Endothelial cell of umbilical vein (primary cell): ENCODE measurements at regions not wholly inside any gene's neighbourhood (a gene's known extent, or its start where the extent isn't known, plus 50 kb on each side); places are given as distances from the start of the nearest gene placed in this dataset.

Experiments used
- BruUV-seq: library from RNA; stranded (reverse); fragments of 400-500 nt; replicated peaks from 2 replicates; lab custom pipeline; 2021; lab: Mats Ljungman, UMichigan
- CTCF ChIA-PET: fragments of 300-600, 350-600 bp; sonication (Branson Sonifier 250); formaldehyde crosslinking; loops from one replicate; lab custom pipeline; 2021; ENCODE audit warnings: antibody characterized with exemption, inconsistent platforms; lab: Charles Lee
- POLR2A ChIA-PET: fragments of 300-600, 350-600 bp; sonication (Branson Sonifier 250); formaldehyde crosslinking; loops from one replicate; lab custom pipeline; 2021; ENCODE audit warnings: antibody characterized with exemption, inconsistent platforms; lab: Charles Lee
- DNase-seq: peaks from one replicate; pipeline ENCODE4 v3.0.0-alpha.2; 2011; ENCODE audit warnings: low read depth, low spot score
- FAIRE-seq: peaks from 2 replicates; lab custom pipeline; 2011; peaks lifted over from hg19 to GRCh38; lab: Jason Lieb, UNC
- H2AFZ ChIP-seq: 2 replicates; pipeline ENCODE4 v1.6.0; 2012; ENCODE audit warnings: low read depth, low read length, control low read depth, inconsistent platforms
- H3K27ac ChIP-seq: 2 replicates; pipeline ENCODE4 v1.5.1; 2011; ENCODE audit warnings: low read depth, mild to moderate bottlenecking, control low read depth, low read length, moderate library complexity; ENCODE audit not compliant: insufficient read depth
- H3K27me3 ChIP-seq, 2 experiments: 2 replicates each; pipeline versions ENCODE4 v1.6.0 to v1.6.1; 2011; ENCODE audit warnings: low read length in 2 of 2, mixed read lengths in 1 of 2; ENCODE audit not compliant: control insufficient read depth in 2 of 2, insufficient read depth in 2 of 2
- H3K36me3 ChIP-seq, 2 experiments: 2 replicates in 1 of 2; 3 replicates in 1 of 2; pipeline ENCODE4 v1.5.1; 2011; ENCODE audit warnings: low read length in 2 of 2, mild to moderate bottlenecking in 1 of 2, moderate library complexity in 1 of 2; ENCODE audit not compliant: control insufficient read depth in 2 of 2, insufficient read depth in 2 of 2; ENCODE audit errors: extremely low read depth in 1 of 2
- H3K4me1 ChIP-seq: 3 replicates; pipeline ENCODE4 v1.5.1; 2011; ENCODE audit warnings: mild to moderate bottlenecking, low read length; ENCODE audit not compliant: control insufficient read depth, insufficient read depth; ENCODE audit errors: extremely low read depth
- H3K4me2 ChIP-seq: 2 replicates; pipeline ENCODE4 v1.6.1; 2011; ENCODE audit warnings: low read length, control low read depth, mixed read lengths; ENCODE audit not compliant: insufficient read depth
- H3K4me3 ChIP-seq, 3 experiments: fragments of 200-600 bp in 1 of 3; sonication (generic), shearing (Covaris generic) in 1 of 3; replicated peaks in 1 of 3; 2 replicates each; pipeline ENCODE4 v1.5.1; 2011 to 2016; ENCODE audit warnings: control low read depth in 3 of 3, low read length in 3 of 3, mild to moderate bottlenecking in 2 of 3, inconsistent platforms in 1 of 3, low read depth in 1 of 3, moderate library complexity in 1 of 3; ENCODE audit not compliant: insufficient read depth in 1 of 3
- H3K79me2 ChIP-seq: 2 replicates; pipeline ENCODE4 v1.6.0; 2012; ENCODE audit warnings: low read length, inconsistent platforms; ENCODE audit not compliant: control insufficient read depth, insufficient read depth
- H3K9ac ChIP-seq: replicated peaks from 2 replicates; pipeline ENCODE3; 2011; ENCODE audit warnings: low read length, control low read depth; ENCODE audit not compliant: insufficient read depth; ENCODE audit errors: extremely low read depth
- H3K9me1 ChIP-seq: replicated peaks from 3 replicates; pipeline ENCODE4 v1.6.0; 2011; ENCODE audit warnings: mild to moderate bottlenecking, low read length; ENCODE audit not compliant: control insufficient read depth, insufficient read depth; ENCODE audit errors: extremely low read depth
- H3K9me3 ChIP-seq: replicated peaks from 2 replicates; pipeline ENCODE4 v1.5.1; 2012; ENCODE audit warnings: low read length, inconsistent platforms; ENCODE audit not compliant: control insufficient read depth, insufficient read depth
- H4K20me1 ChIP-seq: replicated peaks from 2 replicates; pipeline ENCODE3; 2011; ENCODE audit warnings: mild to moderate bottlenecking, low read length; ENCODE audit not compliant: control insufficient read depth, insufficient read depth; ENCODE audit errors: extremely low read depth
- CTCF ChIP-seq, 2 donors: IDR thresholded peaks; 1 replicate in 1 of 2; 2 replicates in 1 of 2; pipeline ENCODE4 v1.5.1; 2011; ENCODE audit warnings: low read length in 2 of 2, mild to moderate bottlenecking in 2 of 2, moderate library complexity in 2 of 2, control low read depth in 1 of 2, inconsistent platforms in 1 of 2, low read depth in 1 of 2; ENCODE audit not compliant: insufficient read depth in 1 of 2; ENCODE audit errors: extremely low read depth in 1 of 2
- EZH2 ChIP-seq: IDR thresholded peaks from 2 replicates; pipeline ENCODE4 v1.6.1; 2012; ENCODE audit warnings: borderline replicate concordance, low read depth, mild to moderate bottlenecking, moderate library complexity, low read length, inconsistent platforms; ENCODE audit not compliant: severe bottlenecking
- FOS ChIP-seq: IDR thresholded peaks from 2 replicates; pipeline ENCODE4 v1.6.1; 2011; ENCODE audit warnings: mild to moderate bottlenecking, low read length, moderate library complexity, borderline replicate concordance; ENCODE audit not compliant: insufficient read depth
- GATA2 ChIP-seq: IDR thresholded peaks from 2 replicates; pipeline ENCODE4 v1.7.0; 2011; ENCODE audit warnings: low read depth, mild to moderate bottlenecking, moderate library complexity, mixed read lengths, low read length; ENCODE audit not compliant: insufficient read length, insufficient read depth
- JUN ChIP-seq: IDR thresholded peaks from 2 replicates; pipeline ENCODE4 v1.6.1; 2011; ENCODE audit warnings: borderline replicate concordance, low read depth; ENCODE audit not compliant: insufficient read length, insufficient read depth
- MAX ChIP-seq: IDR thresholded peaks from 2 replicates; pipeline ENCODE4 v1.6.1; 2011; ENCODE audit not compliant: insufficient read depth, insufficient read length
- MYC ChIP-seq: IDR thresholded peaks from one replicate; pipeline ENCODE4 v1.6.1; 2011; ENCODE audit warnings: mild to moderate bottlenecking, low read depth, low read length
- POLR2A ChIP-seq: IDR thresholded peaks from 2 replicates; pipeline ENCODE4 v1.6.1; 2012; ENCODE audit warnings: low read depth, mild to moderate bottlenecking, control low read depth, low read length
- POLR2AphosphoS5 ChIP-seq: IDR thresholded peaks from 2 replicates; pipeline ENCODE4 v1.6.1; 2012; ENCODE audit warnings: low read depth, mild to moderate bottlenecking, control low read depth, low read length, moderate library complexity; ENCODE audit not compliant: insufficient read depth
- dilution Hi-C: fragments of 300-500 bp; cut with MboI; formaldehyde crosslinking; loops from one replicate; pipeline ENCODE4 v1.15.0; 2019; ENCODE audit warnings: low sequenced_read_pairs; ENCODE audit not compliant: extremely low pct_ligation_motif_present
- intact Hi-C: fragments of 100-400 bp; cut with micrococcal nuclease; formaldehyde crosslinking; loops from one replicate; pipeline ENCODE4 v1.10.0; 2022

- FAIRE-seq (no peak), DNase-seq (no peak)
- Histone ChIP-seq H3K79me2 (no peaks in the 10 kb centered on the region), H3K27me3 (no peaks in the 10 kb centered on the region), H3K9me1 (no peaks in the 10 kb centered on the region), H3K27ac (no peak overlapping the region), H2AFZ (no peak overlapping the region), H3K4me2 (no peak overlapping the region), H3K4me1 (no peaks in the 10 kb centered on the region), H3K4me3 (no peak overlapping the region), H4K20me1 (no peaks in the 10 kb centered on the region), H3K9ac (no peak overlapping the region), H3K9me3 (no peaks in the 10 kb centered on the region), H3K36me3 (no peaks in the 10 kb centered on the region)
- CTCF ChIA-PET: no interaction called here
- dilution Hi-C loops (no loop called here), intact Hi-C loops (no loop called here)
- no peak for TF ChIP-seq POLR2A
- TF ChIP-seq MYC: no peak
- no peak for TF ChIP-seq JUN
- TF ChIP-seq CTCF (IDR thresholded peaks at IDR 0.05; ENCODE audit: extremely low read depth in 1 of 2, insufficient read depth in 1 of 2, low read depth in 1 of 2, low read length in 2 of 2): no peak
- no peak for TF ChIP-seq POLR2AphosphoS5
- TF ChIP-seq EZH2: no peak
- no TSS peak for BruUV-seq
- POLR2A ChIA-PET: no interaction called here
Observed at GRCh38 chr1:169009666-169010065, 96.8 kb upstream of the ATP1B1 start.

- no peaks in the 10 kb centered on the region for H4K20me1 ChIP-seq
- H3K9me3 ChIP-seq: no peaks in the 10 kb centered on the region
- CTCF ChIA-PET: no interaction called here
- DNase-seq (no peak), FAIRE-seq (no peak)
- no peaks in the 10 kb centered on the region for H3K27me3 ChIP-seq
- H3K9ac ChIP-seq: no peak overlapping the region
- H3K4me1 ChIP-seq: no peaks in the 10 kb centered on the region
- dilution Hi-C loops: no loop called here
- no peak overlapping the region for H3K4me2 ChIP-seq
- no peaks in the 10 kb centered on the region for H3K79me2 ChIP-seq
- H3K9me1 ChIP-seq: no peaks in the 10 kb centered on the region
- H3K4me3 ChIP-seq: no peak overlapping the region
- POLR2A ChIA-PET: no interaction called here
- H2AFZ ChIP-seq: no peak overlapping the region
- no TSS peak for BruUV-seq
- TF ChIP-seq POLR2AphosphoS5: no peak
- no peak for TF ChIP-seq MAX
- TF ChIP-seq POLR2A: no peak
- TF ChIP-seq CTCF (IDR thresholded peaks at IDR 0.05; ENCODE audit: extremely low read depth in 1 of 2, insufficient read depth in 1 of 2, low read depth in 1 of 2, low read length in 2 of 2): no peak
- TF ChIP-seq GATA2: no peak
- TF ChIP-seq EZH2: no peak
- TF ChIP-seq FOS: no peak
- TF ChIP-seq MYC: no peak
- TF ChIP-seq JUN: no peak
- H3K27ac ChIP-seq: no peak overlapping the region
- intact Hi-C loops: no loop called here
- H3K36me3 ChIP-seq: no peaks in the 10 kb centered on the region
Observed at GRCh38 chr1:169012416-169012815, 94.1 kb upstream of the ATP1B1 start.
